ENCODE measurements at regions not wholly inside any gene's neighbourhood (a gene's known extent, or its start where the extent isn't known, plus 50 kb on each side); places are given as distances from the start of the nearest gene placed in this dataset.

DNA sequence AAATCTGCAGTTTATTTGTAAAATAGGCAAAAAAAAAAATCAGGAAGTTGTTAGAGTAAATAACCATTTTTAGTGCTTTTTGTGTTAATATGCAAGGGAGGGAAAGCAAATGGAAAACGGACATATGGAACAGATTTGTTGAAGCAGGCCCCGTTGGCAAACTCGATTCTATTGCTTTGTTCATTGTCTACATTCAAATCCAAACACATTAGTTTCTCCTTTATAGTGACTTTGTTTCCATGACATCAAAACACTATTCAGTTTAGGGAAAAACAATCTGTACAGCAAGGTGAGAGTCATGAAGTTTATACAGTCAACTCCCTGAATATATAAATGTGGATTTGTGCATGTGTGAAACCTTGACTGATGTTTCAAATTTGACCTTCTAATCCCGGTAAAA, 142.2 kb downstream of the FAM47A start:
- Histone ChIP-seq H3K9me3 (no peaks in the 10 kb centered on the region), H3K36me3 (no peaks in the 10 kb centered on the region), H3K27ac (no peak overlapping the region), H3K4me3 (no peak overlapping the region), H3K4me1 (no peaks in the 10 kb centered on the region), H3K27me3 (peaks cover 0 to 4% of the 10 kb centered on the region in 2 donors)
- DNase-seq (ENCODE audit: low spot score in 2 of 2) = no peak
- TF ChIP-seq POLR2A (IDR thresholded peaks at IDR 0.05) (no peak), EP300 (IDR thresholded peaks at IDR 0.05) (no peak)
- TF ChIP-seq, protein P1, sequence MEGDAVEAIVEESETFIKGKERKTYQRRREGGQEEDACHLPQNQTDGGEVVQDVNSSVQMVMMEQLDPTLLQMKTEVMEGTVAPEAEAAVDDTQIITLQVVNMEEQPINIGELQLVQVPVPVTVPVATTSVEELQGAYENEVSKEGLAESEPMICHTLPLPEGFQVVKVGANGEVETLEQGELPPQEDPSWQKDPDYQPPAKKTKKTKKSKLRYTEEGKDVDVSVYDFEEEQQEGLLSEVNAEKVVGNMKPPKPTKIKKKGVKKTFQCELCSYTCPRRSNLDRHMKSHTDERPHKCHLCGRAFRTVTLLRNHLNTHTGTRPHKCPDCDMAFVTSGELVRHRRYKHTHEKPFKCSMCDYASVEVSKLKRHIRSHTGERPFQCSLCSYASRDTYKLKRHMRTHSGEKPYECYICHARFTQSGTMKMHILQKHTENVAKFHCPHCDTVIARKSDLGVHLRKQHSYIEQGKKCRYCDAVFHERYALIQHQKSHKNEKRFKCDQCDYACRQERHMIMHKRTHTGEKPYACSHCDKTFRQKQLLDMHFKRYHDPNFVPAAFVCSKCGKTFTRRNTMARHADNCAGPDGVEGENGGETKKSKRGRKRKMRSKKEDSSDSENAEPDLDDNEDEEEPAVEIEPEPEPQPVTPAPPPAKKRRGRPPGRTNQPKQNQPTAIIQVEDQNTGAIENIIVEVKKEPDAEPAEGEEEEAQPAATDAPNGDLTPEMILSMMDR (IDR thresholded peaks at IDR 0.05) = no peak
- WGBS, 2 donors = 35 to 42% methylated on average over 4 of the region's 4 CpGs

DNA sequence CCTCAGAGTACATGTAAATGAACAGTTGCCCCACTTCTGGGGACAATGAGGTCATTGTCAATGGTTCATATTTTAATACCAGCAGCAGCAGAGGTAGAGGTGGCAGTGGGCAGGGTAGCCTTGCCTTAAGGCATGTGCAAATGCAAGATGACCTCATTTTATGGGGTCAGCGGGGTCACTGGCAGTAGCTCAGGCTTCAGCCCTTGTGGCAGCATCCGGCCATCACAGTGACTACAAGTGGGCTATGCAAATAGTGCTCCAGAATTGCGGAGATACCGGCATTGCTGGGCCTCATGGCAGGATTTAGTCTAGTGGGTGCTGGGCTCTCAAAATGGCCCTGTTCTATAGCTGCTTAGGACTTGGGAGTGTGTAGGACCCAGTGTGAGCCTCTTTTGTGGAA, 144.7 kb downstream of the FAM47A start:
- DNase-seq (ENCODE audit: low spot score in 2 of 2) = no peak
- 71 to 92% methylated on average over 2 to 4 of the region's 4 CpGs for WGBS, 2 donors
- Histone ChIP-seq H3K27me3 (no peaks in the 10 kb centered on the region), H3K4me3 (no peak overlapping the region), H3K4me1 (no peaks in the 10 kb centered on the region), H3K9me3 (no peaks in the 10 kb centered on the region), H3K36me3 (no peaks in the 10 kb centered on the region), H3K27ac (no peak overlapping the region)
- TF ChIP-seq, protein P1 (IDR thresholded peaks at IDR 0.05) = no peak
- TF ChIP-seq POLR2A (IDR thresholded peaks at IDR 0.05) (no peak), EP300 (IDR thresholded peaks at IDR 0.05) (no peak)

DNA sequence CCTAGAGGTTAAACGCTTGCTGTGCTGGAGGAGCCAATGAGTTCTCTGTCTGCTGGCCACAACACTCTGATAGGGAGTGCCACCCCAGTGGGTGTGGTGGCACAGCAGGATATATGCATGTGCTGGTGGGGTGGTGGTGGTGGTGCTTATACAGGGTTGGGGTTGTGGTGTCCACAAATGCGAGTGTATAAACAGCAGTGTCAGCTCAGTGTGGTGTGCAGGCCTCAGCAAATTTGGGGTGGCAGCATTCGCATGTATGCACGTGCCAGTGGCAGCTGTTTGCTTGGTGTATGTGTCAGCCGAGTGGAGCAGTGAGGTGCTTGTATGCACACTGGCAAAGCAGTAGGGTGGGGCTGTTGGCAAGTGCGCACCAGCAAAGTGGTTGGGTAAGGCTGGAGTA, 157.4 kb downstream of the FAM47A start:
- Histone ChIP-seq H3K36me3 (no peaks in the 10 kb centered on the region), H3K27me3 (no peaks in the 10 kb centered on the region), H3K4me3 (no peak overlapping the region), H3K4me1 (no peaks in the 10 kb centered on the region), H3K27ac (no peak overlapping the region), H3K9me3 (no peaks in the 10 kb centered on the region)
- WGBS, 2 donors = 85 to 93% methylated on average over 6 of the region's 6 CpGs
- TF ChIP-seq, protein P1 (IDR thresholded peaks at IDR 0.05) = no peak
- no peak for TF ChIP-seq POLR2A (IDR thresholded peaks at IDR 0.05)
- TF ChIP-seq EP300 (IDR thresholded peaks at IDR 0.05) = no peak
- DNase-seq (ENCODE audit: low spot score in 2 of 2) = no peak

DNA sequence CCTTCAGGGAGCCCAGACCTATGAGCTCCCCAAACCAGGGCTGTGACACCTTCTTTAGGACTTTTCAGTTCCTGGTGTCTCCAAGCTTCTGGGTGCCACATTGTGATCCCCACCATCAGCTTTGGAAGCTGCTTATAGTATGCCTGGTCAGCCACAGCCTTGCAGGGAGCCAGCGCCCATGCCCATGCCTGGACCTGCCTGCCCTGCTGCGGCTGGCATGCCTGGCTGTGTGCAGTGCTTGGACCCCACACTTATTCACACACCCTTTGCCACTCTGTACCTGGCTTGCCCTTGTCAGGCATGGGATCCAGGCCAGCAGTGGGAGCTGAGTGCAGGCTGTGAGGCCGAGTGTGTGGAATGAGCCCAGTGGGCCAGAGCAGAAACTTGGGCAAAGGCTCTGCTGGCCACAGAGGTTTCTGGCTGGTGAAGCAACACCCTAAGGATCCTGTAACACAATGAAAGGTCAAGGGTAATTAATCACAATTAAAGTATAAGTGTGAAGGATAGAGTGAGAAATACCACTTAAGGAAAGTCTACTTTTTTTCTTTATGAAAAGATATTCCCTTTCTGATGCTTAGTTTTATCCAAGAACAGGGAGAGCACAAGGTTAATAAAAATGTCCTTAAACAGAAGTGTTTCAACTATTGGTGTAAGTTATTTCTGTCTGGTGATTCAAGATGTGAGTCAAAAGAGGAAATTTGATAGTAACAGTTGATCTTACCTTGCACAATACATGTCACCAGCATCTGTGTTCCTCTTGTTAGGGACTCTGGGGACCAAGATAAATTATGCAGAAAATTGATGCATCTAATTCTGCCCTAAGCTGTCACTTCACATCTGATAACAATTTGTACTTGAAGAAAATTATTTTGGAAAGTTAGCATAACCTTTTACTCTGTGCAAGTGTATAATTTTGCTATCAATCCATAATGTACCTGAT, 161.8 kb downstream of the FAM47A start:
- no peak for DNase-seq (ENCODE audit: low spot score in 2 of 2)
- Histone ChIP-seq H3K9me3 (no peaks in the 10 kb centered on the region), H3K4me1 (no peaks in the 10 kb centered on the region), H3K27me3 (no peaks in the 10 kb centered on the region), H3K36me3 (no peaks in the 10 kb centered on the region), H3K27ac (no peak overlapping the region), H3K4me3 (no peak overlapping the region)
- TF ChIP-seq EP300 (IDR thresholded peaks at IDR 0.05) = no peak
- WGBS, 2 donors = 67 to 74% methylated on average over 1 to 3 of the region's 3 CpGs

DNA sequence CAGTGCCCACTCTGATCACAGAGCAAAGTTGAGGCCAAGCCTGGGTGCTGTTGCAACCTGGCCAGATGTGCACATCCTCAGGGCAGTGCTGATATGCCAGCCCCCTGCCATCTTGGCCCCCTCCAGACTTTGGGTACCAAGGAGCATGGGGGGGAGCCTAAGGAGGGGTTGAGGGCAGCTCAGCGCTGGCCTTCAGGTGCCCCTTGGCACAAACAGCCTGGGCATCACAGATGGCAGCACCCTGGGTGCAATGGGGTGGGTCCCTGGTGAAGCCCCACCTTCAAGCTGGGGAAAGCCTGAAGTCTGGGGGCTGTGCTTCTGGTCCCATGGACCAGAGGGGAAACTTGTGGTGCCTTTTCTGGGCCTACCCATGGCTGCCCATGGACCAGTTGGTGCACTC, 163.0 kb downstream of the FAM47A start:
- no CpG with 5 or more reads among the region's 1 CpG for WGBS, 2 donors

More for the DNA sequence above, 163.0 kb downstream of the FAM47A start:
- DNase-seq (ENCODE audit: low spot score in 2 of 2) = no peak
- H3K27me3 ChIP-seq = no peaks in the 10 kb centered on the region
- no peaks in the 10 kb centered on the region for H3K9me3 ChIP-seq
- no peaks in the 10 kb centered on the region for H3K4me1 ChIP-seq
- TF ChIP-seq, protein P1 (IDR thresholded peaks at IDR 0.05) = no peak
- TF ChIP-seq POLR2A (IDR thresholded peaks at IDR 0.05) (no peak), EP300 (IDR thresholded peaks at IDR 0.05) (no peak)
- no peak overlapping the region for H3K4me3 ChIP-seq
- H3K36me3 ChIP-seq = no peaks in the 10 kb centered on the region
- H3K27ac ChIP-seq = no peak overlapping the region
